NCI-H345 (cell line): ENCODE measurements at regions not wholly inside any gene's neighbourhood (a gene's known extent, or its start where the extent isn't known, plus 50 kb on each side); places are given as distances from the start of the nearest gene placed in this dataset.
"Not testable (repeated sequence)": the region's sequence is repeated elsewhere in the genome, so short reads cannot be mapped to it uniquely, and the experiment has no call there.

ENCODE experiments used
- DNase-seq: peaks from one replicate; lab custom pipeline; 2025; lab: John Stamatoyannopoulos, UW

- no peak for DNase-seq
Observed at GRCh38 chr2:43146083-43146482, 80.3 kb downstream of the ZFP36L2 start.

- no peak for DNase-seq
Observed at GRCh38 chr2:43144263-43144662, 82.1 kb downstream of the ZFP36L2 start.

- DNase-seq = no peak
Observed at GRCh38 chr2:43143756-43144155, 82.7 kb downstream of the ZFP36L2 start.

- no peak for DNase-seq
Observed at GRCh38 chr2:43142921-43143438, 83.4 kb downstream of the ZFP36L2 start.

- not testable (repeated sequence) for DNase-seq
Observed at GRCh38 chr2:43141636-43142151, 84.7 kb downstream of the ZFP36L2 start.

- DNase-seq = no peak
Observed at GRCh38 chr2:43139996-43140621, 86.3 kb downstream of the ZFP36L2 start.

GRCh38 chr2:43139501-43139900 lies 86.9 kb downstream of the ZFP36L2 start:
- no peak for DNase-seq

GRCh38 chr2:43138441-43138840 lies 88.0 kb downstream of the ZFP36L2 start:
- DNase-seq = no peak

- no peak for DNase-seq
Observed at GRCh38 chr2:43136876-43137275, 89.5 kb downstream of the ZFP36L2 start.

- no peak for DNase-seq
Observed at GRCh38 chr2:43136011-43136799, 90.2 kb downstream of the ZFP36L2 start.

GRCh38 chr2:43135583-43135982 lies 90.8 kb downstream of the ZFP36L2 start:
- DNase-seq = no peak

- DNase-seq = no peak
Observed at GRCh38 chr2:43134571-43134889, 91.9 kb downstream of the ZFP36L2 start.

GRCh38 chr2:43133708-43134570 lies 92.5 kb downstream of the ZFP36L2 start:
- DNase-seq = no peak

- DNase-seq = no peak
Observed at GRCh38 chr2:43133336-43133707, 93.1 kb downstream of the ZFP36L2 start.

GRCh38 chr2:43132683-43133301 lies 93.6 kb downstream of the ZFP36L2 start:
- DNase-seq = no peak

GRCh38 chr2:43131890-43132682 lies 94.3 kb downstream of the ZFP36L2 start:
- DNase-seq = no peak

GRCh38 chr2:43131051-43131889 lies 95.1 kb downstream of the ZFP36L2 start:
- DNase-seq = no peak

- DNase-seq = no peak
Observed at GRCh38 chr2:43130548-43130875, 95.9 kb downstream of the ZFP36L2 start.

- no peak for DNase-seq
Observed at GRCh38 chr2:43129676-43130547, 96.5 kb downstream of the ZFP36L2 start.
